IMR-90 (cell line): ENCODE measurements at regions not wholly inside any gene's neighbourhood (a gene's known extent, or its start where the extent isn't known, plus 50 kb on each side); places are given as distances from the start of the nearest gene placed in this dataset.

ENCODE experiments used
- ATAC-seq: fragments of 200-7000 bp; cut with Tn5 transposase; 2 replicates; pipeline ENCODE4 v1.9.1; 2020; ENCODE audit warnings: low read depth, mild to moderate bottlenecking, moderate library complexity
- BruUV-seq: library from RNA; stranded (reverse); fragments of 400-500 nt; replicated peaks from 2 replicates; lab custom pipeline; 2021; lab: Mats Ljungman, UMichigan
- CTCF ChIA-PET: fragments of 300-600 bp; formaldehyde crosslinking; extraction: SDS; loops from one replicate; lab custom pipeline; 2021; ENCODE audit warnings: antibody characterized with exemption; lab: Yijun Ruan, JAX
- POLR2A ChIA-PET: fragments of 300-600 bp; sonication (Branson Sonifier 250); formaldehyde crosslinking; loops from one replicate; lab custom pipeline; 2022; ENCODE audit warnings: antibody characterized with exemption; ENCODE audit not compliant: unreplicated experiment; lab: Charles Lee
- DNase-seq: peaks from one replicate; pipeline ENCODE4 v3.0.0; 2013
- H2AFZ ChIP-seq: replicated peaks from 2 replicates; pipeline ENCODE3; 2013; ENCODE audit warnings: low read length, mild to moderate bottlenecking; ENCODE audit not compliant: poor library complexity
- H2AK5ac ChIP-seq: 2 replicates; pipeline ENCODE4 v1.6.1; 2013; ENCODE audit warnings: low read depth, low read length, inconsistent platforms
- H2AK9ac ChIP-seq: replicated peaks from 2 replicates; pipeline ENCODE3; 2013; ENCODE audit warnings: mild to moderate bottlenecking, low read depth, low read length, moderate library complexity; ENCODE audit not compliant: poor library complexity
- H2BK120ac ChIP-seq: 2 replicates; pipeline ENCODE4 v1.6.1; 2013; ENCODE audit warnings: low read depth, low read length, inconsistent platforms
- H2BK15ac ChIP-seq: 3 replicates; pipeline ENCODE4 v1.6.1; 2013; ENCODE audit warnings: low read depth, low read length, inconsistent platforms
- H2BK20ac ChIP-seq: 2 replicates; pipeline ENCODE4 v1.6.1; 2013; ENCODE audit warnings: low read depth, mild to moderate bottlenecking, inconsistent platforms, low read length, moderate library complexity
- H2BK5ac ChIP-seq: 2 replicates; pipeline ENCODE4 v1.6.1; 2013; ENCODE audit warnings: mild to moderate bottlenecking, low read depth, low read length, inconsistent platforms; ENCODE audit not compliant: poor library complexity, severe bottlenecking
- H3K14ac ChIP-seq: replicated peaks from 2 replicates; pipeline ENCODE4 v1.6.1; 2013; ENCODE audit warnings: low read depth, low read length, inconsistent platforms
- H3K18ac ChIP-seq: 2 replicates; pipeline ENCODE4 v1.6.1; 2013; ENCODE audit warnings: low read depth, low read length, control low read depth
- H3K23ac ChIP-seq: 2 replicates; pipeline ENCODE4 v1.6.1; 2013; ENCODE audit warnings: low read depth, low read length, inconsistent platforms
- H3K27ac ChIP-seq: 2 replicates; pipeline ENCODE4 v1.5.1; 2013; ENCODE audit warnings: mild to moderate bottlenecking, control low read depth, low read length; ENCODE audit not compliant: insufficient read depth
- H3K27me3 ChIP-seq: 2 replicates; pipeline ENCODE4 v1.6.1; 2013; ENCODE audit warnings: low read length; ENCODE audit not compliant: control insufficient read depth, insufficient read depth
- H3K36me3 ChIP-seq: 2 replicates; pipeline ENCODE4 v1.6.1; 2013; ENCODE audit warnings: low read length, mixed read lengths; ENCODE audit not compliant: control insufficient read depth, insufficient read depth
- H3K4ac ChIP-seq: 2 replicates; pipeline ENCODE4 v1.6.1; 2013; ENCODE audit warnings: low read depth, low read length, inconsistent platforms
- H3K4me1 ChIP-seq: 2 replicates; pipeline ENCODE4 v1.6.1; 2013; ENCODE audit warnings: low read length, mixed read lengths; ENCODE audit not compliant: control insufficient read depth, insufficient read depth
- H3K4me2 ChIP-seq: 2 replicates; pipeline ENCODE4 v1.6.1; 2013; ENCODE audit warnings: low read depth, mild to moderate bottlenecking, control low read depth, low read length, moderate library complexity
- H3K4me3 ChIP-seq: 2 replicates; pipeline ENCODE4 v1.5.1; 2013; ENCODE audit warnings: low read depth, mild to moderate bottlenecking, control low read depth, low read length, moderate library complexity; ENCODE audit not compliant: insufficient read depth
- H3K56ac ChIP-seq: 2 replicates; pipeline ENCODE4 v1.6.1; 2013; ENCODE audit warnings: low read length, inconsistent platforms; ENCODE audit not compliant: insufficient read depth; ENCODE audit errors: extremely low read depth
- H3K79me1 ChIP-seq, 2 experiments: 2 replicates each; pipeline ENCODE4 v1.6.1; 2013; ENCODE audit warnings: low read length in 2 of 2, inconsistent platforms in 1 of 2, low read depth in 1 of 2
- H3K9ac ChIP-seq: 2 replicates; pipeline ENCODE4 v1.6.1; 2013; ENCODE audit warnings: low read depth, low read length, control low read depth
- H3K9me1 ChIP-seq: 2 replicates; pipeline ENCODE4 v1.6.1; 2013; ENCODE audit warnings: low read length, inconsistent platforms; ENCODE audit not compliant: insufficient read depth
- H3K9me3 ChIP-seq: 2 replicates; pipeline ENCODE4 v1.6.1; 2013; ENCODE audit warnings: low read length; ENCODE audit not compliant: control insufficient read depth, insufficient read depth
- H4K20me1 ChIP-seq: 2 replicates; pipeline ENCODE4 v1.6.1; 2013; ENCODE audit warnings: low read length, inconsistent platforms; ENCODE audit not compliant: insufficient read depth
- H4K5ac ChIP-seq: 2 replicates; pipeline ENCODE4 v1.6.1; 2013; ENCODE audit warnings: mild to moderate bottlenecking, low read depth, low read length, control low read depth
- H4K8ac ChIP-seq, 2 experiments: 2 replicates each; pipeline ENCODE4 v1.6.1; 2013; ENCODE audit warnings: low read depth in 2 of 2, low read length in 2 of 2, control low read depth in 1 of 2, inconsistent platforms in 1 of 2
- H4K91ac ChIP-seq: 2 replicates; pipeline ENCODE4 v1.6.1; 2013; ENCODE audit warnings: low read depth, low read length, inconsistent platforms; ENCODE audit not compliant: insufficient read depth
- BHLHE40 ChIP-seq: fragments of 150-350 bp; IDR thresholded peaks from 2 replicates; pipeline ENCODE4 v1.6.1; 2016; ENCODE audit warnings: mild to moderate bottlenecking, low read depth, low read length
- CEBPB ChIP-seq: IDR thresholded peaks from 2 replicates; pipeline ENCODE4 v1.6.1; 2012; ENCODE audit warnings: low read depth, low read length, improper control_type of control experiment
- CHD1 ChIP-seq: IDR thresholded peaks from 2 replicates; pipeline ENCODE4 v1.6.1; 2012; ENCODE audit warnings: low read depth, low read length, improper control_type of control experiment
- FOS ChIP-seq: fragments of 150-350 bp; IDR thresholded peaks from 2 replicates; pipeline ENCODE4 v1.6.1; 2016; ENCODE audit warnings: low read depth, low read length
- MAFK ChIP-seq: IDR thresholded peaks from 2 replicates; pipeline ENCODE4 v1.6.1; 2012; ENCODE audit warnings: low read depth, low read length, improper control_type of control experiment
- MAZ ChIP-seq: IDR thresholded peaks from 2 replicates; pipeline ENCODE4 v1.6.1; 2012; ENCODE audit warnings: low read depth, mild to moderate bottlenecking, low read length, improper control_type of control experiment, moderate library complexity, borderline replicate concordance
- MXI1 ChIP-seq: IDR thresholded peaks from 2 replicates; pipeline ENCODE4 v1.6.1; 2012; ENCODE audit warnings: low read depth, mild to moderate bottlenecking, low read length, moderate library complexity, borderline replicate concordance
- NFE2L2 ChIP-seq: fragments of 150-350 bp; IDR thresholded peaks from 2 replicates; pipeline ENCODE4 v1.6.1; 2016; ENCODE audit warnings: low read depth, mild to moderate bottlenecking, low read length
- RCOR1 ChIP-seq: IDR thresholded peaks from 2 replicates; pipeline ENCODE4 v1.6.1; 2012; ENCODE audit warnings: mild to moderate bottlenecking, low read length, improper control_type of control experiment; ENCODE audit not compliant: insufficient replicate concordance
- SMC3 ChIP-seq: fragments of 150-350 bp; IDR thresholded peaks from 2 replicates; pipeline ENCODE4 v1.6.1; 2016; ENCODE audit warnings: low read depth, mild to moderate bottlenecking, antibody characterized with exemption, low read length, moderate library complexity
- WGBS, 2 experiments: methylation state at CpG; one replicate each; pipeline versions ENCODE4 v1.1.5 to v1.1.7; 2013; ENCODE audit warnings: missing lambda C conversion rate in 2 of 2; ENCODE audit not compliant: insufficient read length in 1 of 2; ENCODE audit errors: extremely low coverage in 2 of 2; 5-methylcytosine and 5-hydroxymethylcytosine counted together
- dilution Hi-C: fragments of 300-500 bp; cut with HindIII; formaldehyde crosslinking; loops from one replicate; pipeline ENCODE4 v1.14.3; 2018; ENCODE audit warnings: low sequenced_read_pairs; ENCODE audit not compliant: unreplicated experiment
- in situ Hi-C: fragments of 300-500 bp; cut with MboI; formaldehyde crosslinking; loops from 3 replicates; pipeline ENCODE4 v1.14.3; 2019; ENCODE audit warnings: low sequenced_read_pairs, inconsistent platforms, mixed read lengths
- intact Hi-C: fragments of 100-400 bp; cut with micrococcal nuclease; formaldehyde crosslinking; loops from 2 replicates; pipeline ENCODE4 v1.10.0; 2022
- TF ChIP-seq, protein P1 (sequence below): fragments of 150-350 bp; IDR thresholded peaks from 2 replicates; pipeline ENCODE4 v1.6.1; 2017; ENCODE audit warnings: mild to moderate bottlenecking, antibody characterized with exemption, low read length, low read depth
- TF ChIP-seq, protein P2 (sequence below): fragments of 150-350 bp; IDR thresholded peaks from 2 replicates; pipeline ENCODE4 v1.6.1; 2016; ENCODE audit warnings: low read depth, mild to moderate bottlenecking, low read length, moderate library complexity, borderline replicate concordance
- TF ChIP-seq, protein P3 (sequence below): conservative IDR thresholded peaks from 2 replicates; pipeline ENCODE4 v1.5.1; 2012; ENCODE audit warnings: mild to moderate bottlenecking, low read depth, low read length, improper control_type of control experiment

DNA sequence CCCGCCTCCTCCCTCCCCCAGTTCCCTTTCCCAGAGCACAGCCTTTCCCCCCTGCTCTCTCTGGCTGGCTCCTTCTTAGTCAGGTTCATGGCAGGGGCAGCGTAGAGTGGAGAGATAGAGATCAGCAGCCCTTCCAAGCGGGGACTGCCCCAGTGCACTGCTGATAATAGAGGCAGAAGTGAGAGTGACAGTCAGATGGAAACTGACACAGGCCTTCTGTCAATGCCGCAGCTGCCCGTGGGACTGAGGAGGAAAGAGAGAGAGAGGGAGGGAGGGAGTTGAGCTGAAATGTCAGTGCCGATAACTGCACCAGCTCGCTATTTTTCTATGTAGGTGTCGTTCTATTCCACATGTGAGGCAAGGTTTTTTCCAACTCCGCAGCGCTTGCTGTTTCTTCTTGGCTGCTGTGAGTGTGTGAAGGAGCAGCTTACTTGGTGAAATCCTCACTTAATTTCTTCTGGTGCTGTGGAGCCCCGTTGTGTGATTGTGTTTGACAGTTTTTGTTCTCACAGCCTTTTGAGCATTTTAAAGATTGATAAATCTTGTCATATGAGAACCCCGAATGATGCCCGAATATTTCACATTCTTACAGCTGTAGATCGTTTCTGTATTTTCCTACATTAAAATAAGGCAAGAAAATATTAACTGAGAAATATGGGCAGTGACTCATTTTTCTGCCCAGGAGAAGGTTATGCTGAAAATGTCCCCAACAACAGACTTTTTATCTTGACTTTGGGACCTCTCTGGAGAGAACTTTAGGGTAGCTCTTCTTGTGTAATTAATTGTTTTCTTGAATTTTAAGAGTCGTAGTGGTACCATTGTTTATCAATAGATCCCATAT lies 386.4 kb upstream of the MMS22L start:
- Histone ChIP-seq H3K79me1 (no peaks in the 10 kb centered on the region), H3K4ac (peak overlapping the region; percentile 63; the same call in 1 of the 2 replicates), H4K20me1 (no peaks in the 10 kb centered on the region), H3K56ac (peak overlapping the region; percentile 38; the same call in 1 of the 2 replicates), H2AK9ac (no peak overlapping the region), H2BK20ac (peak overlapping the region; percentile 27; the same call in 1 of the 2 replicates), H3K36me3 (no peaks in the 10 kb centered on the region), H2BK120ac (peak overlapping the region; percentile 30), H3K4me3 (peak overlapping the region; percentile 43), H2BK15ac (no peak overlapping the region; the same call in 2 of the 3 replicates), H2AK5ac (no peak overlapping the region), H4K8ac (no peak overlapping the region; a peak in 1 of 4 replicates), H3K4me1 (peaks cover 7% of the 10 kb centered on the region), H3K23ac (peak overlapping the region; percentile 53), H3K4me2 (peak overlapping the region; percentile 94), H4K91ac (no peak overlapping the region), H2AFZ (peak overlapping the region; percentile 95), H3K9ac (0 out of 2 replicates have a peak overlapping the region, but pooled peaks have one; percentile 10), H3K27me3 (no peaks in the 10 kb centered on the region), H3K9me1 (no peaks in the 10 kb centered on the region), H3K18ac (peak overlapping the region; percentile 33; the same call in 1 of the 2 replicates), H3K27ac (no peak overlapping the region), H3K9me3 (no peaks in the 10 kb centered on the region), H3K14ac (0 out of 2 replicates have a peak overlapping the region, but pooled peaks have one; percentile 7), H4K5ac (no peak overlapping the region), H2BK5ac (no peak overlapping the region)
- ChIA-PET CTCF (interaction anchor here (0.6 to 1.0 kb wide), 3 partner anchors 10 to 30 kb away, joined by 3 to 4 read pairs (median 4); no protein-coding TSS in a partner anchor), POLR2A (interaction anchor here (0.5 kb wide), 1 partner anchor 308 kb away, joined by 3 read pairs; no protein-coding TSS in a partner anchor)
- dilution Hi-C loops: no loop called here
- ATAC-seq: peak; percentile 70
- DNase-seq: peak; percentile 24
- WGBS, 2 experiments: no CpG with 5 or more reads among the region's 15 CpGs
- in situ Hi-C loops: no loop called here
- no TSS peak for BruUV-seq
- intact Hi-C loops: no loop called here
- TF ChIP-seq CEBPB (no peak), FOS (no peak), MAZ (no peak), RCOR1 (no peak), CHD1 (no peak), BHLHE40 (no peak), MXI1 (no peak), MAFK (no peak), SMC3 (no peak), NFE2L2 (no peak)
- TF ChIP-seq, protein P1, sequence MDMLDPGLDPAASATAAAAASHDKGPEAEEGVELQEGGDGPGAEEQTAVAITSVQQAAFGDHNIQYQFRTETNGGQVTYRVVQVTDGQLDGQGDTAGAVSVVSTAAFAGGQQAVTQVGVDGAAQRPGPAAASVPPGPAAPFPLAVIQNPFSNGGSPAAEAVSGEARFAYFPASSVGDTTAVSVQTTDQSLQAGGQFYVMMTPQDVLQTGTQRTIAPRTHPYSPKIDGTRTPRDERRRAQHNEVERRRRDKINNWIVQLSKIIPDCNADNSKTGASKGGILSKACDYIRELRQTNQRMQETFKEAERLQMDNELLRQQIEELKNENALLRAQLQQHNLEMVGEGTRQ: no peak
- TF ChIP-seq, protein P2, sequence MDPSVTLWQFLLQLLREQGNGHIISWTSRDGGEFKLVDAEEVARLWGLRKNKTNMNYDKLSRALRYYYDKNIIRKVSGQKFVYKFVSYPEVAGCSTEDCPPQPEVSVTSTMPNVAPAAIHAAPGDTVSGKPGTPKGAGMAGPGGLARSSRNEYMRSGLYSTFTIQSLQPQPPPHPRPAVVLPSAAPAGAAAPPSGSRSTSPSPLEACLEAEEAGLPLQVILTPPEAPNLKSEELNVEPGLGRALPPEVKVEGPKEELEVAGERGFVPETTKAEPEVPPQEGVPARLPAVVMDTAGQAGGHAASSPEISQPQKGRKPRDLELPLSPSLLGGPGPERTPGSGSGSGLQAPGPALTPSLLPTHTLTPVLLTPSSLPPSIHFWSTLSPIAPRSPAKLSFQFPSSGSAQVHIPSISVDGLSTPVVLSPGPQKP: no peak
- TF ChIP-seq, protein P3, sequence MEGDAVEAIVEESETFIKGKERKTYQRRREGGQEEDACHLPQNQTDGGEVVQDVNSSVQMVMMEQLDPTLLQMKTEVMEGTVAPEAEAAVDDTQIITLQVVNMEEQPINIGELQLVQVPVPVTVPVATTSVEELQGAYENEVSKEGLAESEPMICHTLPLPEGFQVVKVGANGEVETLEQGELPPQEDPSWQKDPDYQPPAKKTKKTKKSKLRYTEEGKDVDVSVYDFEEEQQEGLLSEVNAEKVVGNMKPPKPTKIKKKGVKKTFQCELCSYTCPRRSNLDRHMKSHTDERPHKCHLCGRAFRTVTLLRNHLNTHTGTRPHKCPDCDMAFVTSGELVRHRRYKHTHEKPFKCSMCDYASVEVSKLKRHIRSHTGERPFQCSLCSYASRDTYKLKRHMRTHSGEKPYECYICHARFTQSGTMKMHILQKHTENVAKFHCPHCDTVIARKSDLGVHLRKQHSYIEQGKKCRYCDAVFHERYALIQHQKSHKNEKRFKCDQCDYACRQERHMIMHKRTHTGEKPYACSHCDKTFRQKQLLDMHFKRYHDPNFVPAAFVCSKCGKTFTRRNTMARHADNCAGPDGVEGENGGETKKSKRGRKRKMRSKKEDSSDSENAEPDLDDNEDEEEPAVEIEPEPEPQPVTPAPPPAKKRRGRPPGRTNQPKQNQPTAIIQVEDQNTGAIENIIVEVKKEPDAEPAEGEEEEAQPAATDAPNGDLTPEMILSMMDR: no peak
